ELR (cell line): ENCODE measurements at regions not wholly inside any gene's neighbourhood (a gene's known extent, or its start where the extent isn't known, plus 50 kb on each side); places are given as distances from the start of the nearest gene placed in this dataset.
"Not testable (repeated sequence)": the region's sequence is repeated elsewhere in the genome, so short reads cannot be mapped to it uniquely, and the experiment has no call there.

Experiments
- DNase-seq: peaks from one replicate; pipeline ENCODE4 v3.0.0-alpha.2; 2015; ENCODE audit warnings: low read depth

- no peak for DNase-seq
Observed at GRCh38 chr1:78247079-78247478, 201.3 kb downstream of the GIPC2 start.

GRCh38 chr1:78250201-78250600, 204.4 kb downstream of the GIPC2 start:
- DNase-seq: no peak

DNA sequence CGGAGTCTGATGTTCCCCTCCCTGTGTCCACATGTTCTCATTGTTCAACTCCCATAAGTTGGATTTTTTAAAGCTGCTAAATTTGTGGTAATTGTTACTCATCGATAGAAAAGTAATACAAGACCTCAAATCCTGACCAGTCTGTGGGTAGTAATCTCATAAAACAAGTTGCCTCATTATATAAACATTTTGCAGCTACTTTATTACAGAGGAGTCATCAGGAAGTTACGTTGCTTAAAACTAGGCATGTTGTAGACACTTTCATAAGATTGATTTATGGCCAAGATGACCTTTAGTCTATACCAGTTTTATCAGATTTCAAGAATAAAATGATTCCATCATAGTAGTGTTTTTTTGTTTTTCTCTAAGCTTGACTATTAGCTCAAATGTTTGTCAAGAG, 208.8 kb downstream of the GIPC2 start:
- DNase-seq: peak; percentile 88

DNA sequence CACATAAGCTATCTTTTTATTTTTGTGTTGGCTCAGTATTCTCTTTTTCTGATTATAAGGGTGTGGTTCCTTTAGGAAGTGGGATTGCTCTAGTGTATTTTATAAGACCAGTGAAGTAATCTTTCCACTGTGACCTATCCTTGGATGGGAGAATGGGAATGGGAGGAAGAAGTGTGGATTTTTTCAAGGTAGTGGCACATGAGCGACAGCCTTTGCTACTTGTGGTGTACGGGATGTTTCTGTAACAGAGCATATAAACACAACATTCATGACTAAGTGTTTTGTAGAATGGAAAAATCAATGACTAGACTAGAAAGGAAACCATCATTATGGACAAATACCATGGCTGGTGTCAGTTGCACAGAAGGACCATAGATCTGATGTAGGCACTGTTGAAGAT, 209.6 kb downstream of the GIPC2 start:
- DNase-seq: peak; percentile 65

GRCh38 chr1:78255846-78256245, 210.1 kb downstream of the GIPC2 start:
- no peak for DNase-seq

DNA sequence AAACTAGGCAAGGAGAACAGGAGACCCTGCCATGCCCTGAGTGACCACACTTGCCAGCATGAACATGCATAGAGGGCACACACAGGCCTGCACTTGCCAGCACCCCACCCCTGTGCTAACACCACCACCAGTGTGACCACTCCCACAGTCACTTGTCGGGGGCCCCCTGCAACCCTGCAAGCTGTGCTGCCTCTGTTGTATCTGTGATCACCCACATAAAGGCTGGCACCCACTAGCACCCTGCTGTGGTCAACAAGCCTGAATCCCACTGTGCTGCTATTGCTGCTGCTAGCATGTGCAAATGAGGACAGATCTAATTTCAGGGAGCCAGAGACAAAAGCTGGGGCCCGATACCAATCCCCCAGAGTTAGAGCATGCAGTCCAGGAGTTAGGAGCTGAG, 217.7 kb downstream of the GIPC2 start:
- no peak for DNase-seq

DNA sequence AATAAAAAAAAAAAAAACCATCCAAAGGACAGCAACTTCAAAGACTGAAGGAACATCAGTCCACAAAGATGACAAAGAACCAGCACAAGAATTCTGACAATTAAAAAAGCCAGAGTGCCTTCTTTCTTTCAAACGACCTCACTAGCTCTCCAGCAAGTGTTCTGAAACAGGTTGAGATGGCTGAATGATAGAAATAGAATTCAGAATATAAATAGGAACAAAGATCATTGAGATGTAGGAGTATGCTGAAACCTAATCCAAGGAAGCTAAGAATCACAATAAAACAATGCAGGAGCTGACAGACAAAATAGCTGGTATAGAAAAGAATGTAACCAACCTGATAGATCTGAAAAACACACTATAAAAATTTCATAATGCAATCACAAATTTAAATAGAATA, 218.2 kb downstream of the GIPC2 start:
- DNase-seq: no peak

GRCh38 chr1:78267513-78268218, 221.9 kb downstream of the GIPC2 start:
- DNase-seq: no peak

- DNase-seq: no peak
Observed at GRCh38 chr1:78269591-78269990, 221.2 kb upstream of the PTGFR start.

GRCh38 chr1:78271423-78271822, 219.4 kb upstream of the PTGFR start:
- not testable (repeated sequence) for DNase-seq

GRCh38 chr1:78274814-78275213, 216.0 kb upstream of the PTGFR start:
- peak; percentile 73 for DNase-seq

GRCh38 chr1:78275456-78275855, 215.3 kb upstream of the PTGFR start:
- no peak for DNase-seq

GRCh38 chr1:78275906-78276685, 214.7 kb upstream of the PTGFR start:
- no peak for DNase-seq

DNA sequence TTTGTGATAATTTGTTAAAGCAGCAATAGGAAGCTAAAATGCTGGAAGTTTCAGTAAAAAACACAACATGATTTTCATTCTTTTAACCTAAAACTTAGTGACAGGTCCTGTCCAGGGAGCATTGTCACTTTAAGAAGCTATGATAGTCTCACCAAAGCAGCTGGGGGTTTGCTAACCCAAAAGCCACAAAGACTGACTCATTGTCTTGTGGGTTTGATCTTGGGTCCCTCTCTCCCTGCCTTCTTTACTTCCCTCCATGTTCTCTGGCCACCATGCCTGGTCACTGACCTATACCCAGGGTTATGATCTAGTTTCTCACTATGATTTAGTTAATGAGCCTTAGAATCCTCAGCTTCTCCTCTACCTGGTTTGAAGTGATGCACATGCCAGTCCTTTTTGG, 213.5 kb upstream of the PTGFR start:
- DNase-seq: peak; percentile 88

DNA sequence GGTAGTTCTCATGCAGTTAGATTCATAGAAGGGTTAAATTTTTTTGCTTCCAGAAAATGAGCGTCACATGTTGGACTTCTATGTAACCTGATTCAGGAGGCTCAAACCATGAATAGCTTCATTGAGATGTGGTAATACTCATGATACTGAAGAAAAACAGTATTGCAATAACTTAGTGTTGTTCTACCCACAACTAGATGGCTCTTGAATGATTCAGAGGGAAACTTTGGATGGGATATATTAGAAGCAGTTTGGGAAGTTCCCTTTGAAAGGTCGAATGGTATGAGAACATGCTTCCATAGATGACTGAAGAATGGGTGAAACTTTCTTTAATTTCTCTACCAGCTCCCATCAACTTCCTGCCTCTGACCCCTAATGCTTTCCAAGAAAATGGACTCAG, 211.7 kb upstream of the PTGFR start:
- DNase-seq: peak; percentile 87

DNA sequence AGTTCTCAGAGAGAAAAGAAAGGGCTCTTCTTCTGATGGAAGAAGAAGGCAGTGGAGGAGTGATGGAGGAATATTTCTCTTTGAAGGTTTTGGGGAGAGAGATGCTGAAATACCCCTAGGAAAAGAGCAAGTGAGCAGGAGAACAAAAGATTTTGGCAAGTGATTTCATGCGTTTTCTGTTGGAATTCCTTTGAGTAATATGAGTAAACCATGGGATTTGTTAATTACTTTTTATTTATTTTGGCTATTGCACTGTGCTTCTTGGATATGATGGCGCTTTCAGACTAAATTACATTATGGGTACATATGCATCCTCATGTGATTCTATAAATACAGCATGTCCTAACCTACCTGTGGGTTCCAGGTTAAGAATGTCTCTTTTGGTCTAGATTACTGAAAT, 210.1 kb upstream of the PTGFR start:
- DNase-seq: no peak

GRCh38 chr1:78281580-78281979, 209.2 kb upstream of the PTGFR start:
- no peak for DNase-seq

- DNase-seq: no peak
Observed at GRCh38 chr1:78283691-78284090, 207.1 kb upstream of the PTGFR start.

- DNase-seq: no peak
Observed at GRCh38 chr1:78284354-78284753, 206.4 kb upstream of the PTGFR start.

GRCh38 chr1:78286686-78287085, 204.1 kb upstream of the PTGFR start:
- peak; percentile 92 for DNase-seq

DNA sequence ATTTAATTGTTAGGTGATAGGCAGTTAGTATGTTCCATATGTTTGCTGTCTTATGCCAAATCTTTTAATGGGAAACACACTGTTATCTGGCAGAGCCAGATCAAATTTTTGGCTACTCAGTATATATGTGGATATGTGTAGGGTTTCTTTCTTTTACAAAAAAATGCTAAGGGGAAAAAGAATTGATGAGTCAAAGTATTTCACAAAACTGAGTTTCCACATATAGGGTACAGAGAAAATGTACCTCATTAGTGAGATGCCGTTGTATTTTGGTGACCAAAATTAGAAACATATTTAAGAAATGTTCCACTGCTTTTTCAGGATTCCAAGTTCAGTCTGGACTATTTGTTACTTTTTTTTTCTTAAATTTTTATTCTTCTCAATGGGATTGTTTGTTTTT, 201.2 kb upstream of the PTGFR start:
- DNase-seq: no peak

- no peak for DNase-seq
Observed at GRCh38 chr1:78291418-78291817, 199.4 kb upstream of the PTGFR start.

DNA sequence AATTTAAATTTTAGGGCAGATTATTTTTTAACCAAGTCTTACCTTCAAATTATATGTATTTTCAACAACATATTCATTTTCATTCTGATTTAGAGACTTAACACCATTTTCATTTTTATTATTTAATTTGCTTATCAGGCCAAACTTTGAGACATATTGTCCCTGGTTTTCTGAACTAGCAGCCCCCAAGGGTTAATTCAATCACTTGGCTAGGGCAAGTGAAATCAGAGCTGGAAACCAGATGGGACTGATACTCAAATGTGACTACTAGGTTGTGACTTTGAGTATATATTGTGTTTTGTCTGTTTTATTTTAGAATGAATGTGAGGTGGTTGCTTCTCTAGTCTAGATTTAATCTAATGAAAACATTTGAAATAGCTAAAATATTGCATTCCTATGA, 198.9 kb upstream of the PTGFR start:
- no peak for DNase-seq

GRCh38 chr1:78292361-78292760, 198.4 kb upstream of the PTGFR start:
- DNase-seq: no peak
